H1 (cell line): ENCODE measurements at regions not wholly inside any gene's neighbourhood (a gene's known extent, or its start where the extent isn't known, plus 50 kb on each side); places are given as distances from the start of the nearest gene placed in this dataset.

Experiments
- BRCA1 ChIP-seq: IDR thresholded peaks from 2 replicates; pipeline ENCODE4 v1.6.1; 2012; ENCODE audit warnings: low read depth, low read length, improper control_type of control experiment
- RXRA ChIP-seq: IDR thresholded peaks from 2 replicates; pipeline ENCODE4 v1.6.1; 2011; ENCODE audit warnings: low read depth, mild to moderate bottlenecking, low read length, moderate library complexity; ENCODE audit not compliant: insufficient read depth
- SP4 ChIP-seq: IDR thresholded peaks from 2 replicates; pipeline ENCODE4 v1.6.1; 2012; ENCODE audit warnings: low read length, inconsistent platforms

DNA sequence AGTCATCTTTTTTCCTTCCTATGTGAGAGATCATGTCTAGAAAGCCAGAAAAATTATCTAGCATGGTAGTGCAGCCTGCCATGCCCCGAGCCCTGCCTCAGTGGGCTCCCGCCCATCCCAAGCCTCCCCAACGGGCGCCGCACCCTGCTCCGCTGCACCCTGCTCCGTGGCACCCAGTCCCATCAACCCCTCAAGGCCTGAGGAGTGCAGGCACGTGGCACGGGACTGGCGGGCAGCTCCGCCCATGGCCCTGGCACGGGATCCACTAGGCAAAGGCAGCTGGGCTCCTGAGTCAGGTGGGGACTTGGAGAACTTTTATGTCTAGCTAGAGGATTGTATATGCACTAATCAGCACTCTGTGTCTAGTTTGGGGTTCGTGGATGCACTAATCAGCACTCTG is 83.4 kb upstream of the COL3A1 start (continued):
- no peak for TF ChIP-seq BRCA1
- TF ChIP-seq RXRA: no peak
- TF ChIP-seq SP4: no peak
- TF ChIP-seq, all 59 proteins: peak for 0
